Adrenal gland (tissue), 9 donors: ENCODE measurements at regions not wholly inside any gene's neighbourhood (a gene's known extent, or its start where the extent isn't known, plus 50 kb on each side); places are given as distances from the start of the nearest gene placed in this dataset.
A peak's percentile ranks its signal among the peaks of the same experiment; 100 is the strongest.

ENCODE experiments used
- DNase-seq, 7 donors: peaks; one replicate each; pipeline ENCODE4 v3.0.0-alpha.2; 2019 to 2020
- H3K27ac ChIP-seq, 5 donors: fragments of 200-600 bp; sonication (generic) in 4 of 5; 1 replicate in 3 of 5; 2 replicates in 2 of 5; pipeline versions ENCODE4 v1.5.1 to v1.8.0; 2016 to 2020; ENCODE audit warnings: mild to moderate bottlenecking in 1 of 5
- H3K27me3 ChIP-seq: fragments of 200-600 bp; 2 replicates; pipeline ENCODE4 v1.8.0; 2021
- H3K36me3 ChIP-seq, 2 donors: fragments of 200-600 bp; replicated peaks in 1 of 2; 1 replicate in 1 of 2; 2 replicates in 1 of 2; pipeline versions ENCODE4 v1.5.1 to v1.8.0; 2018 to 2022
- H3K4me1 ChIP-seq, 2 donors: fragments of 200-600 bp; replicated peaks in 1 of 2; 1 replicate in 1 of 2; 2 replicates in 1 of 2; pipeline versions ENCODE4 v1.5.1 to v1.8.0; 2018 to 2021
- H3K4me3 ChIP-seq, 4 donors: fragments of 200-600 bp; sonication (generic) in 3 of 4; one replicate each; pipeline ENCODE4 v1.5.1; 2016 to 2018
- H3K9me3 ChIP-seq, 3 donors: fragments of 200-600 bp; sonication (generic) in 1 of 3; replicated peaks in 1 of 3; 1 replicate in 2 of 3; 2 replicates in 1 of 3; pipeline versions ENCODE4 v1.5.1 to v1.8.0; 2016 to 2021
- POLR2A ChIP-seq, 2 donors: fragments of 450-650 bp; IDR thresholded peaks; one replicate each; pipeline ENCODE4 v1.6.1; 2017; ENCODE audit warnings: antibody characterized with exemption in 2 of 2, mild to moderate bottlenecking in 2 of 2, moderate library complexity in 1 of 2
- WGBS, 4 donors: extraction: QIAGEN DNeasy Blood & Tissue Kit in 2 of 4; methylation state at CpG; one replicate each; pipeline versions ENCODE4 v1.1.5 to v1.1.7; 2013 to 2017; 5-methylcytosine and 5-hydroxymethylcytosine counted together
- intact Hi-C, 2 donors: fragments of 100-400 bp; cut with DNase I; formaldehyde crosslinking; loops; one replicate each; pipeline versions ENCODE4 v1.14.1 to v1.15.0; 2022 to 2023
- TF ChIP-seq, protein P1 (sequence below), 6 experiments: fragments of 450-650 bp in 4 of 6; fragments of 200-600 bp in 2 of 6; sonication (generic) in 1 of 6; IDR thresholded peaks; 1 replicate in 5 of 6; 2 replicates in 1 of 6; pipeline versions ENCODE4 v1.5.1 to v1.8.0; 2016 to 2021; ENCODE audit warnings: antibody characterized with exemption in 6 of 6, mild to moderate bottlenecking in 2 of 6, moderate library complexity in 1 of 6
- donor health status: healthy with polysubstance abuse.
- donor health status: Bipolar disorder and iron deficiency.
- donor health status: DM: yes; HTN: yes; CAD: no.
- donor health status: DM: no; HTN: no; CAD: no.
- donor health status: DM: no; HTN: no; CAD: no.

GRCh38 chr5:54834121-54834842 lies 151.1 kb downstream of the ESM1 start:
- H3K36me3 ChIP-seq = no peaks in the 10 kb centered on the region
- no peak for TF ChIP-seq POLR2A (IDR thresholded peaks at IDR 0.05)
- TF ChIP-seq, protein P1, sequence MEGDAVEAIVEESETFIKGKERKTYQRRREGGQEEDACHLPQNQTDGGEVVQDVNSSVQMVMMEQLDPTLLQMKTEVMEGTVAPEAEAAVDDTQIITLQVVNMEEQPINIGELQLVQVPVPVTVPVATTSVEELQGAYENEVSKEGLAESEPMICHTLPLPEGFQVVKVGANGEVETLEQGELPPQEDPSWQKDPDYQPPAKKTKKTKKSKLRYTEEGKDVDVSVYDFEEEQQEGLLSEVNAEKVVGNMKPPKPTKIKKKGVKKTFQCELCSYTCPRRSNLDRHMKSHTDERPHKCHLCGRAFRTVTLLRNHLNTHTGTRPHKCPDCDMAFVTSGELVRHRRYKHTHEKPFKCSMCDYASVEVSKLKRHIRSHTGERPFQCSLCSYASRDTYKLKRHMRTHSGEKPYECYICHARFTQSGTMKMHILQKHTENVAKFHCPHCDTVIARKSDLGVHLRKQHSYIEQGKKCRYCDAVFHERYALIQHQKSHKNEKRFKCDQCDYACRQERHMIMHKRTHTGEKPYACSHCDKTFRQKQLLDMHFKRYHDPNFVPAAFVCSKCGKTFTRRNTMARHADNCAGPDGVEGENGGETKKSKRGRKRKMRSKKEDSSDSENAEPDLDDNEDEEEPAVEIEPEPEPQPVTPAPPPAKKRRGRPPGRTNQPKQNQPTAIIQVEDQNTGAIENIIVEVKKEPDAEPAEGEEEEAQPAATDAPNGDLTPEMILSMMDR (IDR thresholded peaks at IDR 0.05) = no peak
- DNase-seq = peak in 2 of 7 donors; percentile 11 to 22
- no peaks in the 10 kb centered on the region for H3K27me3 ChIP-seq
- no peak overlapping the region for H3K27ac ChIP-seq
- no peak overlapping the region for H3K4me3 ChIP-seq
- H3K4me1 ChIP-seq = no peaks in the 10 kb centered on the region
- WGBS, 4 donors = 71 to 75% (median 73%) methylated on average over 8 to 9 of the region's 9 CpGs
- H3K9me3 ChIP-seq = no peaks in the 10 kb centered on the region
- intact Hi-C loops = no loop called here

GRCh38 chr5:54833590-54833989 lies 151.8 kb downstream of the ESM1 start:
- no peaks in the 10 kb centered on the region for H3K27me3 ChIP-seq
- 79 to 94% (median 84%) methylated on average over 3 of the region's 3 CpGs for WGBS, 4 donors
- no peak for TF ChIP-seq POLR2A (IDR thresholded peaks at IDR 0.05)
- TF ChIP-seq, protein P1 (IDR thresholded peaks at IDR 0.05) = no peak
- H3K4me3 ChIP-seq = no peak overlapping the region
- no peak for DNase-seq
- H3K36me3 ChIP-seq = no peaks in the 10 kb centered on the region
- H3K27ac ChIP-seq = no peak overlapping the region
- intact Hi-C loops = no loop called here
- no peaks in the 10 kb centered on the region for H3K9me3 ChIP-seq
- no peaks in the 10 kb centered on the region for H3K4me1 ChIP-seq

GRCh38 chr5:54832858-54833257 lies 152.5 kb downstream of the ESM1 start:
- intact Hi-C loops = no loop called here
- no peak overlapping the region for H3K27ac ChIP-seq
- peak in 1 of 7 donors; percentile 19 for DNase-seq
- no peak overlapping the region for H3K4me3 ChIP-seq
- TF ChIP-seq, protein P1 (IDR thresholded peaks at IDR 0.05) = no peak
- no peak for TF ChIP-seq POLR2A (IDR thresholded peaks at IDR 0.05)
- H3K36me3 ChIP-seq = no peaks in the 10 kb centered on the region
- no peaks in the 10 kb centered on the region for H3K9me3 ChIP-seq
- WGBS, 4 donors = 70 to 81% (median 72%) methylated on average over 5 of the region's 5 CpGs
- no peaks in the 10 kb centered on the region for H3K4me1 ChIP-seq
- no peaks in the 10 kb centered on the region for H3K27me3 ChIP-seq

- Histone ChIP-seq H3K27ac (no peak overlapping the region), H3K4me3 (no peak overlapping the region), H3K4me1 (no peaks in the 10 kb centered on the region), H3K27me3 (no peaks in the 10 kb centered on the region), H3K36me3 (no peaks in the 10 kb centered on the region), H3K9me3 (no peaks in the 10 kb centered on the region)
- WGBS, 4 donors = 64 to 77% (median 70%) methylated on average over 2 of the region's 2 CpGs
- TF ChIP-seq POLR2A (IDR thresholded peaks at IDR 0.05) = no peak
- TF ChIP-seq, protein P1 (IDR thresholded peaks at IDR 0.05) = no peak
- intact Hi-C loops = no loop called here
- no peak for DNase-seq
These were observed 153.3 kb downstream of the ESM1 start for GRCh38 chr5:54832045-54832444.
